GM23338 (cell line): ENCODE measurements at regions not wholly inside any gene's neighbourhood (a gene's known extent, or its start where the extent isn't known, plus 50 kb on each side); places are given as distances from the start of the nearest gene placed in this dataset.

Experiments
- CREB1 ChIP-seq: fragments of 250-450 bp; sonication (Bioruptor Pico); IDR thresholded peaks from 2 replicates; pipeline ENCODE4 v1.5.0; 2020; ENCODE audit warnings: low read depth, mild to moderate bottlenecking, moderate library complexity
- EZH2 ChIP-seq: fragments of 200-600 bp; sonication (generic); IDR thresholded peaks from one replicate; pipeline ENCODE4 v1.8.0; 2017; ENCODE audit warnings: antibody characterized with exemption, mild to moderate bottlenecking, low read depth; ENCODE audit not compliant: unreplicated experiment
- EZH2phosphoT487 ChIP-seq: fragments of 200-600 bp; sonication (generic); IDR thresholded peaks from one replicate; pipeline ENCODE4 v1.8.1; 2018; ENCODE audit warnings: antibody characterized with exemption; ENCODE audit not compliant: unreplicated experiment
- JUNB ChIP-seq: IDR thresholded peaks from one replicate; pipeline ENCODE4 v1.6.1; 2016; ENCODE audit warnings: antibody characterized with exemption; ENCODE audit not compliant: unreplicated experiment
- POLR2AphosphoS5 ChIP-seq: IDR thresholded peaks from 2 replicates; pipeline ENCODE4 v1.6.1; 2016; ENCODE audit warnings: antibody characterized with exemption, low read depth
- STAT1 ChIP-seq: IDR thresholded peaks from one replicate; pipeline ENCODE4 v1.6.1; 2016; ENCODE audit warnings: antibody characterized with exemption; ENCODE audit not compliant: unreplicated experiment
- TF ChIP-seq, protein P1 (sequence below), 2 experiments: fragments of 200-600 bp in 1 of 2; sonication (generic) in 1 of 2; conservative IDR thresholded peaks; 2 replicates each; pipeline versions ENCODE4 v1.5.1 to v1.6.1; 2016 to 2017; ENCODE audit warnings: antibody characterized with exemption in 2 of 2, low read depth in 2 of 2, mild to moderate bottlenecking in 2 of 2, moderate library complexity in 1 of 2
- TF ChIP-seq, protein P2 (sequence below): IDR thresholded peaks from one replicate; pipeline ENCODE4 v1.6.1; 2018; ENCODE audit warnings: antibody characterized with exemption; ENCODE audit not compliant: unreplicated experiment
- TF ChIP-seq, protein P3 (sequence below): IDR thresholded peaks from 2 replicates; pipeline ENCODE4 v1.6.1; 2016; ENCODE audit warnings: antibody characterized with exemption

DNA sequence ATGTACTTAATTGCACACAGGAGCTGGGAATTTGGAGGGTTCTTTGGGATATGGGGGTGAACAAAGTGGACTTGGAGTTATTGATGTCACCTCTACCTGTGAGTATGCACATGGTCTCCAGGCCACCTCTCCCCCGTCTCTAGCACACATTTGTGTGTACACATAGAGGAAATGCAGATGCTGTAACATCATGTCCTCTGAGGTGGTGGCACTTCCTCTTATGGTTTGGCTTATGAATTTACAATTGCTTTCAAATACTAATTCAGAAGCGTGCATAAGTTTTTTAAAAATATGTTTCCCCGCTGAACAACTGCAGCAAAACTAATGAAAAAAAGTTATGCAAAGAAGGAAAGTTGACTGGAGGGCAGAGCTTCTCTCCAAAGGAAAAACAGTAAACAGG is 152.0 kb upstream of the TENM4 start:
- TF ChIP-seq STAT1 (no peak), EZH2phosphoT487 (no peak), JUNB (no peak), POLR2AphosphoS5 (no peak), EZH2 (no peak), CREB1 (CRISPR knock-in tag) (no peak)
- TF ChIP-seq, protein P1, sequence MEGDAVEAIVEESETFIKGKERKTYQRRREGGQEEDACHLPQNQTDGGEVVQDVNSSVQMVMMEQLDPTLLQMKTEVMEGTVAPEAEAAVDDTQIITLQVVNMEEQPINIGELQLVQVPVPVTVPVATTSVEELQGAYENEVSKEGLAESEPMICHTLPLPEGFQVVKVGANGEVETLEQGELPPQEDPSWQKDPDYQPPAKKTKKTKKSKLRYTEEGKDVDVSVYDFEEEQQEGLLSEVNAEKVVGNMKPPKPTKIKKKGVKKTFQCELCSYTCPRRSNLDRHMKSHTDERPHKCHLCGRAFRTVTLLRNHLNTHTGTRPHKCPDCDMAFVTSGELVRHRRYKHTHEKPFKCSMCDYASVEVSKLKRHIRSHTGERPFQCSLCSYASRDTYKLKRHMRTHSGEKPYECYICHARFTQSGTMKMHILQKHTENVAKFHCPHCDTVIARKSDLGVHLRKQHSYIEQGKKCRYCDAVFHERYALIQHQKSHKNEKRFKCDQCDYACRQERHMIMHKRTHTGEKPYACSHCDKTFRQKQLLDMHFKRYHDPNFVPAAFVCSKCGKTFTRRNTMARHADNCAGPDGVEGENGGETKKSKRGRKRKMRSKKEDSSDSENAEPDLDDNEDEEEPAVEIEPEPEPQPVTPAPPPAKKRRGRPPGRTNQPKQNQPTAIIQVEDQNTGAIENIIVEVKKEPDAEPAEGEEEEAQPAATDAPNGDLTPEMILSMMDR (conservative IDR thresholded peaks at IDR 0.05; ENCODE audit: low read depth in 2 of 2), result no peak
- TF ChIP-seq, protein P2, sequence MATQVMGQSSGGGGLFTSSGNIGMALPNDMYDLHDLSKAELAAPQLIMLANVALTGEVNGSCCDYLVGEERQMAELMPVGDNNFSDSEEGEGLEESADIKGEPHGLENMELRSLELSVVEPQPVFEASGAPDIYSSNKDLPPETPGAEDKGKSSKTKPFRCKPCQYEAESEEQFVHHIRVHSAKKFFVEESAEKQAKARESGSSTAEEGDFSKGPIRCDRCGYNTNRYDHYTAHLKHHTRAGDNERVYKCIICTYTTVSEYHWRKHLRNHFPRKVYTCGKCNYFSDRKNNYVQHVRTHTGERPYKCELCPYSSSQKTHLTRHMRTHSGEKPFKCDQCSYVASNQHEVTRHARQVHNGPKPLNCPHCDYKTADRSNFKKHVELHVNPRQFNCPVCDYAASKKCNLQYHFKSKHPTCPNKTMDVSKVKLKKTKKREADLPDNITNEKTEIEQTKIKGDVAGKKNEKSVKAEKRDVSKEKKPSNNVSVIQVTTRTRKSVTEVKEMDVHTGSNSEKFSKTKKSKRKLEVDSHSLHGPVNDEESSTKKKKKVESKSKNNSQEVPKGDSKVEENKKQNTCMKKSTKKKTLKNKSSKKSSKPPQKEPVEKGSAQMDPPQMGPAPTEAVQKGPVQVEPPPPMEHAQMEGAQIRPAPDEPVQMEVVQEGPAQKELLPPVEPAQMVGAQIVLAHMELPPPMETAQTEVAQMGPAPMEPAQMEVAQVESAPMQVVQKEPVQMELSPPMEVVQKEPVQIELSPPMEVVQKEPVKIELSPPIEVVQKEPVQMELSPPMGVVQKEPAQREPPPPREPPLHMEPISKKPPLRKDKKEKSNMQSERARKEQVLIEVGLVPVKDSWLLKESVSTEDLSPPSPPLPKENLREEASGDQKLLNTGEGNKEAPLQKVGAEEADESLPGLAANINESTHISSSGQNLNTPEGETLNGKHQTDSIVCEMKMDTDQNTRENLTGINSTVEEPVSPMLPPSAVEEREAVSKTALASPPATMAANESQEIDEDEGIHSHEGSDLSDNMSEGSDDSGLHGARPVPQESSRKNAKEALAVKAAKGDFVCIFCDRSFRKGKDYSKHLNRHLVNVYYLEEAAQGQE, result no peak
- TF ChIP-seq, protein P3, sequence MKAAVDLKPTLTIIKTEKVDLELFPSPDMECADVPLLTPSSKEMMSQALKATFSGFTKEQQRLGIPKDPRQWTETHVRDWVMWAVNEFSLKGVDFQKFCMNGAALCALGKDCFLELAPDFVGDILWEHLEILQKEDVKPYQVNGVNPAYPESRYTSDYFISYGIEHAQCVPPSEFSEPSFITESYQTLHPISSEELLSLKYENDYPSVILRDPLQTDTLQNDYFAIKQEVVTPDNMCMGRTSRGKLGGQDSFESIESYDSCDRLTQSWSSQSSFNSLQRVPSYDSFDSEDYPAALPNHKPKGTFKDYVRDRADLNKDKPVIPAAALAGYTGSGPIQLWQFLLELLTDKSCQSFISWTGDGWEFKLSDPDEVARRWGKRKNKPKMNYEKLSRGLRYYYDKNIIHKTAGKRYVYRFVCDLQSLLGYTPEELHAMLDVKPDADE, result no peak
